ENCODE measurements at regions not wholly inside any gene's neighbourhood (a gene's known extent, or its start where the extent isn't known, plus 50 kb on each side); places are given as distances from the start of the nearest gene placed in this dataset.

DNA sequence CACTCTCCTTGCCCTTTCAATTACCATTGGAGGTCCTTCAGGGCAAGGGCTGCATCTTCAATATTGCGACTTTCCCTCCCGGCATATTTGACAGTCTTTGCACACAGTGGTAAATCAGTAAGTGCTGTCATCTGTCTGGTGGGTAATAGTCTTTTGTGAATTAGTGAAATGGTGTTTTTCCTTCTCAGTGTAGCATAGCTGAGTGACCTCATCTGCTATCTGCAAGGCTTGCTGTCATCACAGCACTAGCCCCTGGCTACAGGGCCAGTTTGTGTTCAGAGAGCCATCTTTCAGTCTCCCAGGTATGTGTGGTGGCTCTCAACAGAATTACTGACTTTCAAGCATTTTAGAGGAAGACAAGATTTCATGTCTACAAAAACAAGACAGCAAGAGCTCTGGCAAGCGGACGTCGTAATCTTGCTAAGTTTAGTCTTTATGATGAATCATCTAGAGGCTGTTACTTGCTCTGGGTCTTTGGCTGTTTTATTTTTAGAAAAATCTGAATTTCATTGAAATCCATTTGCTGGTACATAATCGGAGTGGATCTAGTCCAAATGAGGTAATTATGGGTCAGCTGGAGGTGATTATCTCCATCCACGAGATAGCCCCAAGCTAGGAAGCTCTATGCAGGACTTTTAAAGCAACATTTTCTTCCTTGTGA, 528.9 kb downstream of the EPM2A start:
- Histone ChIP-seq H3K4me3 (no peak overlapping the region), H3K27me3 (no peaks in the 10 kb centered on the region), H3K9me3 (no peaks in the 10 kb centered on the region), H3K27ac (peak overlapping the region; percentile 21), H3K4me1 (no peaks in the 10 kb centered on the region), H3K36me3 (no peaks in the 10 kb centered on the region)
- intact Hi-C loops (cut with DNase I), result no loop called here
- no peak for DNase-seq (ENCODE audit: extremely low spot score in 2 of 2)
- TF ChIP-seq POLR2A (IDR thresholded peaks at IDR 0.05) (no peak), POLR2AphosphoS5 (IDR thresholded peaks at IDR 0.05; ENCODE audit: insufficient read depth in 1 of 2, low read depth in 1 of 2) (no peak), CTCF (IDR thresholded peaks at IDR 0.05) (no peak)

DNA sequence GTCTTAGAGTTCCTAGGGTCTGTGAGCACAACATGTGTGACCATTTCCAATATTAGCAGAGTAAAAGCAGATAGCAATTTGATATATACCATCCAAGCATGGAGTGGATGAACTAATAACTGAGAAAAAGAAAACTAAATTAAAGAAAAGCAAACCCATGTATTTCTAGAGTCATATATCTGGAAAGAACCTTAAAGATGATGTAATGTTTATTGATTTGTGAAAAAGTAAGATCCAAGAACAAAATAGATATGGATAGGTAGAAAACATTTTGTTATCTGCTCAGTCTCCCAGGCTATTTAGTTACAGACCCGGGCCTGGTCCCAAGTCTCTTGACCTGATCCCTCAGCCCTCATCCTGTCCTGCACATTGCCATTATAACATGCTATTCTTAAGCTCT, 526.8 kb downstream of the EPM2A start:
- no peak overlapping the region for H3K4me3 ChIP-seq
- TF ChIP-seq POLR2AphosphoS5 (IDR thresholded peaks at IDR 0.05; ENCODE audit: insufficient read depth in 1 of 2, low read depth in 1 of 2), result no peak
- no peak for DNase-seq (ENCODE audit: extremely low spot score in 2 of 2)
- intact Hi-C loops (cut with DNase I), result no loop called here
- H3K27ac ChIP-seq, result no peak overlapping the region
- no peaks in the 10 kb centered on the region for H3K9me3 ChIP-seq
- no peaks in the 10 kb centered on the region for H3K36me3 ChIP-seq
- no peaks in the 10 kb centered on the region for H3K27me3 ChIP-seq
- H3K4me1 ChIP-seq, result no peaks in the 10 kb centered on the region

DNA sequence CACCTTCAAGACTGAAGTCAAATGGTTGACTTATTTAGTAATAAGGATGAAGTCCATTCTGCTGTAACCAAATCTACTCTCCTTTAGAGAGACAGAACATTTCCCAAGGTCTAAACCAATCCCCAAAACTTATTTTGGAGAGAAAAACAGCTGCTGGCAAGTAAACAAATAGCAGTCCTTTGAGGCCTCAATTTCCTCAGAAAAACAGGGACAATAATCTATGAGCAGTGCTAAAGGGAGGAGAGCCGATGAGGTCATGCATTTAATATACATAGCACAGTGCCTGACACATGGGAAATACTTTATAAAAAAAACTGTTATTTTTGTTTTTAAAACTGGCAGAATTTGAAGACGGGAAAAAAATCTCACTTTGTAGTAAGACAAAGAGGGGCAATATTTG, 526.0 kb downstream of the EPM2A start:
- no peaks in the 10 kb centered on the region for H3K27me3 ChIP-seq
- intact Hi-C loops (cut with DNase I), result no loop called here
- no peak for TF ChIP-seq CTCF (IDR thresholded peaks at IDR 0.05)
- TF ChIP-seq POLR2AphosphoS5 (IDR thresholded peaks at IDR 0.05; ENCODE audit: insufficient read depth in 1 of 2, low read depth in 1 of 2), result no peak
- no peak for TF ChIP-seq POLR2A (IDR thresholded peaks at IDR 0.05)
- H3K9me3 ChIP-seq, result no peaks in the 10 kb centered on the region
- no peak for DNase-seq (ENCODE audit: extremely low spot score in 2 of 2)
- no peaks in the 10 kb centered on the region for H3K36me3 ChIP-seq
- H3K4me3 ChIP-seq, result no peak overlapping the region
- H3K27ac ChIP-seq, result no peak overlapping the region
- H3K4me1 ChIP-seq, result no peaks in the 10 kb centered on the region

DNA sequence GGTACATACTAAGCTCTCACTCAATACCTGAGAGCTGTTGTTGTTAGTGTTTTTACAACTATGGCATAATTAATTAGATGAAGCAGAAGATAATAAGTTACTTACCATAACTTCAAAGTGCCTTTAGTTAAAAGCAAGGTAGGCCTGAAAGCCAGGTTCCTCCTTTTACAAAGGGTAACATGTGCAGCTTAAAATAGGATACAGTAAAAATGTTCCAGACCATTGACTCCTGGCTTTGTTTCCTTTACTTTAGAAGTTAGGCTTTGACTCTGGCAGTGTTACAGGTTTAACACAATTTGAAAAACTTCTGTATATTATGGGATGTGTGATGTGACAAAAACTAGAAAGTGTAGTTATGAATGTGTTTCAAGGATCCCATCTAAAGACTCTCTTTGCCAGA, 522.5 kb downstream of the EPM2A start:
- Histone ChIP-seq H3K27me3 (no peaks in the 10 kb centered on the region), H3K9me3 (no peaks in the 10 kb centered on the region), H3K36me3 (no peaks in the 10 kb centered on the region), H3K4me1 (peaks cover 5% of the 10 kb centered on the region), H3K27ac (no peak overlapping the region), H3K4me3 (no peak overlapping the region)
- DNase-seq (ENCODE audit: extremely low spot score in 2 of 2), result no peak
- TF ChIP-seq POLR2A (IDR thresholded peaks at IDR 0.05) (no peak), CTCF (IDR thresholded peaks at IDR 0.05) (no peak), POLR2AphosphoS5 (IDR thresholded peaks at IDR 0.05; ENCODE audit: insufficient read depth in 1 of 2, low read depth in 1 of 2) (no peak)
- intact Hi-C loops (cut with DNase I), result no loop called here

GRCh38 chr6:145213614-145214013, 521.7 kb downstream of the EPM2A start:
- Histone ChIP-seq H3K27me3 (no peaks in the 10 kb centered on the region), H3K4me3 (no peak overlapping the region), H3K4me1 (peaks cover 5% of the 10 kb centered on the region), H3K9me3 (no peaks in the 10 kb centered on the region), H3K27ac (no peak overlapping the region), H3K36me3 (no peaks in the 10 kb centered on the region)
- no peak for TF ChIP-seq POLR2A (IDR thresholded peaks at IDR 0.05)
- no peak for DNase-seq (ENCODE audit: extremely low spot score in 2 of 2)
- intact Hi-C loops (cut with DNase I), result no loop called here

DNA sequence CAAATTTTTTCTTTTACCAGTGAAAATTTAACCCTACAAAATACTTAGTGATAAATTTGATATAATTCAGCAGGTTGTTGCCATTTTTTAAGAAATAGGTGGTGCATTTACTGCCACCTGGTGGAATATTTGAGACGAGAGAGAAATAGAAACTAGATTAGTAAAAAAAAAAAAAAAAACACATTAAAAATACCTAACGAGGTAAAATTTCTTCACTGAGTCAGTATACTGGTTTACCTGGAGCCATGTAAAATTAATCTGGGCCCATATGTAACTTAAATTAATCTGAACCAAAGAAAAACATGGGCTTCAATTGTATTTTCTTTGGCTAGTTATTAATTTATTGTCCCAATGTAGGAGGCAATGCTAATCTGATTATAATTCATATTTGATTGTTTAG, 520.8 kb downstream of the EPM2A start:
- Histone ChIP-seq H3K27ac (no peak overlapping the region), H3K4me3 (no peak overlapping the region), H3K4me1 (peaks cover 5% of the 10 kb centered on the region), H3K36me3 (no peaks in the 10 kb centered on the region), H3K27me3 (no peaks in the 10 kb centered on the region), H3K9me3 (no peaks in the 10 kb centered on the region)
- TF ChIP-seq POLR2A (IDR thresholded peaks at IDR 0.05) (no peak), CTCF (IDR thresholded peaks at IDR 0.05) (peak in 2 of 3 experiments; percentile 29 to 38)
- intact Hi-C loops (cut with DNase I), result no loop called here
- no peak for DNase-seq (ENCODE audit: extremely low spot score in 2 of 2)

Data from vagina (tissue), 2 donors.